ENCODE measurements at regions not wholly inside any gene's neighbourhood (a gene's known extent, or its start where the extent isn't known, plus 50 kb on each side); places are given as distances from the start of the nearest gene placed in this dataset.
"Not testable (repeated sequence)": the region's sequence is repeated elsewhere in the genome, so short reads cannot be mapped to it uniquely, and the experiment has no call there.

GRCh38 chr7:76863150-76863773 lies 168.9 kb downstream of the SPDYE17 start:
- TF ChIP-seq EP300 (IDR thresholded peaks at IDR 0.05); POLR2A (IDR thresholded peaks at IDR 0.05; ENCODE audit: low read depth); CTCF (IDR thresholded peaks at IDR 0.05): not testable (repeated sequence)

Measured in esophagus muscularis mucosa (tissue), 4 donors.